ENCODE measurements at regions not wholly inside any gene's neighbourhood (a gene's known extent, or its start where the extent isn't known, plus 50 kb on each side); places are given as distances from the start of the nearest gene placed in this dataset.
A peak's percentile ranks its signal among the peaks of the same experiment; 100 is the strongest.

- no peak for TF ChIP-seq CTCF (IDR thresholded peaks at IDR 0.05)
- no peak for TF ChIP-seq POLR2A (IDR thresholded peaks at IDR 0.05)
- H3K9me3 ChIP-seq: no peaks in the 10 kb centered on the region
- no peaks in the 10 kb centered on the region for H3K36me3 ChIP-seq
- H3K27me3 ChIP-seq: no peaks in the 10 kb centered on the region
- intact Hi-C loops (cut with DNase I; ENCODE audit: low total_unique reads): no loop called here
- DNase-seq: peak in 1 of 2 donors; percentile 19
- peak overlapping the region; percentile 4 to 43 for H3K27ac ChIP-seq
- H3K4me1 ChIP-seq: no peaks in the 10 kb centered on the region
- no peak overlapping the region for H3K4me3 ChIP-seq
Measured at GRCh38 chr13:109568339-109568818, 218.0 kb downstream of the IRS2 start.

- Histone ChIP-seq H3K27me3 (no peaks in the 10 kb centered on the region), H3K36me3 (no peaks in the 10 kb centered on the region), H3K4me3 (no peak overlapping the region), H3K27ac (no peak overlapping the region), H3K4me1 (no peaks in the 10 kb centered on the region), H3K9me3 (no peaks in the 10 kb centered on the region)
- no peak for TF ChIP-seq CTCF (IDR thresholded peaks at IDR 0.05)
- TF ChIP-seq POLR2A (IDR thresholded peaks at IDR 0.05): no peak
- intact Hi-C loops (cut with DNase I; ENCODE audit: low total_unique reads): no loop called here
- no peak for DNase-seq
Measured at GRCh38 chr13:109567315-109567714, 219.1 kb downstream of the IRS2 start.

GRCh38 chr13:109565877-109566276 lies 220.5 kb downstream of the IRS2 start:
- no peaks in the 10 kb centered on the region for H3K9me3 ChIP-seq
- no peak overlapping the region for H3K4me3 ChIP-seq
- no peaks in the 10 kb centered on the region for H3K4me1 ChIP-seq
- intact Hi-C loops (cut with DNase I; ENCODE audit: low total_unique reads): no loop called here
- no peak for DNase-seq
- no peak overlapping the region for H3K27ac ChIP-seq
- TF ChIP-seq CTCF (IDR thresholded peaks at IDR 0.05): no peak
- TF ChIP-seq POLR2A (IDR thresholded peaks at IDR 0.05): no peak
- H3K27me3 ChIP-seq: no peaks in the 10 kb centered on the region
- H3K36me3 ChIP-seq: no peaks in the 10 kb centered on the region

GRCh38 chr13:109548374-109548773 lies 238.0 kb downstream of the IRS2 start:
- Histone ChIP-seq H3K27me3 (no peaks in the 10 kb centered on the region), H3K9me3 (no peaks in the 10 kb centered on the region), H3K4me1 (no peaks in the 10 kb centered on the region), H3K4me3 (no peak overlapping the region), H3K27ac (no peak overlapping the region), H3K36me3 (no peaks in the 10 kb centered on the region)
- no peak for DNase-seq
- TF ChIP-seq CTCF (IDR thresholded peaks at IDR 0.05) (no peak), POLR2A (IDR thresholded peaks at IDR 0.05) (no peak)
- intact Hi-C loops (cut with DNase I; ENCODE audit: low total_unique reads): no loop called here

GRCh38 chr13:109547942-109548341 lies 238.4 kb downstream of the IRS2 start:
- Histone ChIP-seq H3K9me3 (no peaks in the 10 kb centered on the region), H3K4me1 (no peaks in the 10 kb centered on the region), H3K27ac (no peak overlapping the region), H3K4me3 (no peak overlapping the region), H3K36me3 (no peaks in the 10 kb centered on the region), H3K27me3 (no peaks in the 10 kb centered on the region)
- TF ChIP-seq POLR2A (IDR thresholded peaks at IDR 0.05) (no peak), CTCF (IDR thresholded peaks at IDR 0.05) (no peak)
- intact Hi-C loops (cut with DNase I; ENCODE audit: low total_unique reads): no loop called here
- DNase-seq: no peak
